ENCODE measurements at regions not wholly inside any gene's neighbourhood (a gene's known extent, or its start where the extent isn't known, plus 50 kb on each side); places are given as distances from the start of the nearest gene placed in this dataset.

DNA sequence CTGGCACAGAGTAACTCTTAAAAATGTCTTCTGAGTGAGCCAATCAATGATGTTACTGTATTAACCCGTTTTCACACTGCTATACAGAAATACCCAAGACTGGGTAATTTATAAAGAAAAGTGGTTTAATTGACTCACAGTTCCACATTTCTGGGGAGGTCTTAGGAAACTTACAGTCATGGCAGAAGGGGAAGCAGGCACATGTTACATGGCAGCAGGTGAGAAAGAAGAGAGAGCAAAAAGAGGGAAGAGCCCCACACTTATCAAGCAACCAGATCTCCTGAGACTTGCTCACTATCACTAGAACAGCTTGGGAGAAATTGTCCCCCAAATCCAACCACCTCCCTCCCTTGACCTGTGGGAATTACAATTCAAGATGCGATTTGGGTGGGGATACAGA, 97.6 kb upstream of the MIR17HG start:
- TF ChIP-seq GATA2 (IDR thresholded peaks at IDR 0.05; ENCODE audit: low read depth, low read length): no peak
- no peak for TF ChIP-seq GATA3 (IDR thresholded peaks at IDR 0.05; ENCODE audit: low read depth, low read length)

- TF ChIP-seq GATA2 (IDR thresholded peaks at IDR 0.05; ENCODE audit: low read depth, low read length) (no peak), GATA3 (IDR thresholded peaks at IDR 0.05; ENCODE audit: low read depth, low read length) (no peak)
These were observed 83.0 kb upstream of the MIR17HG start for GRCh38 chr13:91264484-91264883.

- TF ChIP-seq GATA2 (IDR thresholded peaks at IDR 0.05; ENCODE audit: low read depth, low read length) (no peak), GATA3 (IDR thresholded peaks at IDR 0.05; ENCODE audit: low read depth, low read length) (no peak)
These were observed 78.2 kb upstream of the MIR17HG start for GRCh38 chr13:91269237-91269636.

GRCh38 chr13:91270031-91270430, 77.5 kb upstream of the MIR17HG start:
- TF ChIP-seq GATA2 (IDR thresholded peaks at IDR 0.05; ENCODE audit: low read depth, low read length) (no peak), GATA3 (IDR thresholded peaks at IDR 0.05; ENCODE audit: low read depth, low read length) (no peak)

DNA sequence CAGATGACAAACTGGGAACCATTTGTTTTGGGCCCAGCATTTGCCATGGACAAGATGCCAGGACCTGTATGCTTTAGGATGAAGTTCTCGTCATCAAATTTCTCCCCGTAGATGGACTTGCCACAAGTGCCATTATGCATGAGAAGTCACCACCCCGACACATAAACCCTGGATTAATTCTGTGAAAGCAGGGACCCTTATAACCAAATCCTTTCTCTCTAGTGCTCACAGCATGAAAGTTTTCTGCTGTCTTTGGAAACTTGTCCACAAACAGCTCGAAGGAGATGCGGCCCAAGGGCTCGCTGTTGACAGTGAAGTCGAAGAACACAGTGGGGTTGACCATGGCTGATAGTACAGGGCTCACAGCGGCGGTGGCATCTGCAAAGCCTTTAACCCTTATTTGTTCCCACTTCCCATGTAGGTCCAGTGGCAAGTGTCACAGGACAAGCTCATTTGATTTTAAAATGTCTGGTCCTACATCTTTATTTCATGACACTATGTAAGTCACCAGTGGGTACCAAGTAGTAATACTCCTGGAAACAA, 75.2 kb upstream of the MIR17HG start:
- TF ChIP-seq GATA3 (IDR thresholded peaks at IDR 0.05; ENCODE audit: low read depth, low read length): no peak
- TF ChIP-seq GATA2 (IDR thresholded peaks at IDR 0.05; ENCODE audit: low read depth, low read length): no peak

DNA sequence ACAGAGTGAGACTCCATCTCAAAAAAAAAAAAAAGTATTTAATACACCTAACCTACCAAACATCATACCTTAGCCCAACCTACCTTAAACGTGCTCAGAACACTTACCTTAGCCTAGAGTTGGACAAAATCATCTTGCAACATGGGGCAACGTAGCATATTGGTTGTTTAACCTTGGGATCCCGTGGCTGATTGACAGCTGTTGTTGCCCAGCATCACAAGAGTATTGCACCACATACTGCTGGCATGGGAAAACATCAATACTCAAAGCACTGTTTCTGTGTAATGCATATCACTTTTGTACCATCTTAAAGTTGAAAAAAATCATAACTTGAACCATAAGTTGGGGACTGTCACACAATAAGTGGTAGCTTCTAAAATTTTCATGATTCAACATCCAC, 73.8 kb upstream of the MIR17HG start:
- no peak for TF ChIP-seq GATA2 (IDR thresholded peaks at IDR 0.05; ENCODE audit: low read depth, low read length)
- TF ChIP-seq GATA3 (IDR thresholded peaks at IDR 0.05; ENCODE audit: low read depth, low read length): no peak

DNA sequence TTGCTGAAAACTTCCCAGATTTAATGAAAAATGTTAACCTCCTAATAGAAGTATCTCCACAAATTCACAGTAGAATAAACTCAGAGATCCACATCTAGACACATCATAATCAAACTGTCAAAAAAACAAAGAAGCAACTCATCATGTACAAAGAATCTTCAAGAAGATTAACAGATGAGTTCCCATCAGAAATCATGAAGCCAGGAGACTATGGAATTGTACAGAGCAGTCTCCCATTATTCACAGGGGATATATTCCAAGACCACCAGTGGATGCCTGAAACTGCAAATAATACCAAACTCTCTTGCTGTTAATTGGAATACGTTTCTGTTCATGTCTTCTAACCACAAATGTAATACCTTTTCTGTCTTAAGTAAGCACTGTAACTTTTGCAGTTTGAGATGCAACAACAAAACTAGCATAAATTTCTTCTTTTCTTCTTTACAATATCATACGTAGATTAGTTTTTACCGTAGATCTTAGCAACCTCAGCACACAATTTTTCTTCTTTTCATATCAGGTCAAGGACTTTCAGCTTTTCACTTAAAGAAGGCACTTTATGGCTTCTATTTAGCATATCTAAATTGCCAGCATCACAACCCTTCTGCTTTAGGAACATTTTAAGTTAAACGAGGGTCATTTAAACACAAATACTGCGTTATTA, 70.3 kb upstream of the MIR17HG start:
- TF ChIP-seq GATA3 (IDR thresholded peaks at IDR 0.05; ENCODE audit: low read depth, low read length): no peak
- no peak for TF ChIP-seq GATA2 (IDR thresholded peaks at IDR 0.05; ENCODE audit: low read depth, low read length)

DNA sequence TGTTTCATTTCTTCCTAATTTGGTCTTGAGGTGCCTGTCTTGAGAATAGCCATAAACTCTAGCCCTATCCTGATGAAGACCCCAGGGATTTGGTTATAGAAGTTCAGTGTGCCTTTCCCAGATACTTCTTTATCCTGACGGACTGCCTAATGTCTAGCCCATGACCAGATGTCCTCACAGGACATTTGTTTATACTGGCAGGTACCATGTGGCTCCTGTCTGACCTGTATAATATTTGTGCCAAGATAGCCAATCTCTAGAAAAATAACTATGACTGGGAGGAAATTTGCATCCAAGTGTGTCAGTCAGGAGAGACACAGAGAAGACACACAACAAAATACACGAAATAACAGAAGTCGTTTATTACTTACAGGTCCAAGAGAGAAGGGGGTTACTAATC, 69.2 kb upstream of the MIR17HG start:
- TF ChIP-seq GATA3 (IDR thresholded peaks at IDR 0.05; ENCODE audit: low read depth, low read length) (no peak), GATA2 (IDR thresholded peaks at IDR 0.05; ENCODE audit: low read depth, low read length) (no peak)

DNA sequence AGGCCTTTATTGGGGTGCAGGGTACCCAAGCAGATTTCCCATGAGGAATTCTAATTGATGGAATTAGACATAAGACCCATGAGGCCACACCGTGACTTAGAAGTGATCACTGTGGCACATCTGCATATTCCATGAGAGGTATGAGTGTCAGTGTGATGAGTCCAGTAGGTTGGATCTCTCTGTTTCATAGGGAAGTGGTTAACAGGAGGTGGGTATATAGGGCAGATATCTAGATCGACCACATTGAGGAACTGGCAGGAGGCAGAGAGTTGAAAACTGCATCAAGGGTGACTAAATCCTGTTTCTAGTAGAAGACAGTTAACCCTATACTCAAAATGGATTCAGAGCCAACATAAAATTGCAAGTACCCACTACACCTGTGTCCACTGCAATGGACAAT, 68.6 kb upstream of the MIR17HG start:
- TF ChIP-seq GATA3 (IDR thresholded peaks at IDR 0.05; ENCODE audit: low read depth, low read length) (no peak), GATA2 (IDR thresholded peaks at IDR 0.05; ENCODE audit: low read depth, low read length) (no peak)

DNA sequence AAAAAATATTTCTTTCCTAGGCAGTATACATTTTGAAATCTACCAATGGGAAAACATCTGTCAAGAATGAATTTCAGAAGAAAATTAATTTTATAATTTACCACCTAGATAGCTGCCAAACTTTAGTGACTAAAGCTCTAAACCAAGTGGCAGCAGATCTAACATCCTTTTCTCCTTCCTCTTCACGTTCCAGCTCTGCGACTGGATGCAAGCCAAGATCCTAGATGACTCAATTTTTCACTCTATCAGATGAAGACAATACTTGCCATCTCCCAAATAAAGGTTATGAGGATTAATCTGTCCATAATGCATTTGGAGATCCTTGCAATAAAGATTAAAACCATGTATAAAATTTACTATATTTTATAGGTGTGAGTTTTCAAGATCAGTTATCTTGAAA, 66.7 kb upstream of the MIR17HG start:
- TF ChIP-seq GATA3 (IDR thresholded peaks at IDR 0.05; ENCODE audit: low read depth, low read length) (no peak), GATA2 (IDR thresholded peaks at IDR 0.05; ENCODE audit: low read depth, low read length) (no peak)

GRCh38 chr13:91284335-91284734, 63.2 kb upstream of the MIR17HG start:
- TF ChIP-seq GATA3 (IDR thresholded peaks at IDR 0.05; ENCODE audit: low read depth, low read length): no peak
- TF ChIP-seq GATA2 (IDR thresholded peaks at IDR 0.05; ENCODE audit: low read depth, low read length): no peak

GRCh38 chr13:91286317-91286716, 61.2 kb upstream of the MIR17HG start:
- TF ChIP-seq GATA3 (IDR thresholded peaks at IDR 0.05; ENCODE audit: low read depth, low read length) (no peak), GATA2 (IDR thresholded peaks at IDR 0.05; ENCODE audit: low read depth, low read length) (no peak)

DNA sequence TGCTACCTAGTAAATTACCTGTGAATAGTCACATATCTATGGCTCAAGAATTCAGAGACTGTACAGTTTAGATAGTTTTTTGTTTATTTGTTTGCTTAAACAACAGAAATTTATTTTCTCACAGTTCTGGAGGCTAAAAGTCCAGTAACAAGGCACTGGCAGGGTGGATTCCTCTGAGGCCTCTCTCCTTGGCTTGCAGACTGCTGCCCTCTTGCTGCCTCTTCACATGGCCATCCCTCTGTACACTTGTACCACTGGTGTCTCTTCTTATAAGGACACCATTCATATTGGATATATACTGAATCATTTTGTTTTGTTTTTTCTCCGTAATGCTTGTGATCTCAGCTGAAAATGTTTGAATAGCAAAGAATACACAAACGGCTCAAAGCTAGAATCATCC, 56.4 kb upstream of the MIR17HG start:
- TF ChIP-seq GATA2 (IDR thresholded peaks at IDR 0.05; ENCODE audit: low read depth, low read length): no peak
- TF ChIP-seq GATA3 (IDR thresholded peaks at IDR 0.05; ENCODE audit: low read depth, low read length): no peak

GRCh38 chr13:91292630-91293221, 54.8 kb upstream of the MIR17HG start:
- TF ChIP-seq GATA2 (IDR thresholded peaks at IDR 0.05; ENCODE audit: low read depth, low read length) (no peak), GATA3 (IDR thresholded peaks at IDR 0.05; ENCODE audit: low read depth, low read length) (no peak)

DNA sequence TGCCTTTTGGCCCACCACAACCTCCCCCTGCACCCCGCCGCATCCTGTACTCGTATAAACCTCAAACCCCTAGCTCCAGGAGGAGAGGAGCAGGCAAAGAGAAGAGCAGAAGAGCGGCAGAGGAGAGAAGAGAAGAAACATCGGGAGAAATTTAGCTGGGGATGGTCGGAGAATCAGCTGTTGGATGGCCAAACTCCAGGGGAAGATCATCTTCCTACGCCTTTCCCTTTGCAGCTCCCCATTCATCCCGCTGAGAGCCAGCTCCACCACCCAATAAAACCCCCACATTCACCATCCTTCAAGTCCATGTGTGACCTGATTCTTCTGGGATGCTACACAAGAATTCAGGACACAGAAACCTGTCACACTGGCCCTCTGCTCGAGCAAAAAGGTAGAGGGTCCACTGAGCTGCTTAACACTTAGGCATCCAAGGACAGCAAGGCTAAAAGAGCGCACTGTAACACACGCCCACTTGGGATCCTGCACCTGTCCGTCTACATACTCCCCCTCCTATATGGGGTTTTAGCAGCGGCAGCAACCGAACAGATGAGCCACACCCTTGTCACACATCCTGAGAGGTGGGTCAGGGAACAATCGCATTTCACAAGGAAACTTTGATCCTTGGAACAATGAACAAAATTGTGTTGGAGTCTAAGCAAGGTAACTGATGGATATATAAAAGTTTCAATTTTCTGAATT, 51.6 kb upstream of the MIR17HG start:
- TF ChIP-seq GATA3 (IDR thresholded peaks at IDR 0.05; ENCODE audit: low read depth, low read length) (no peak), GATA2 (IDR thresholded peaks at IDR 0.05; ENCODE audit: low read depth, low read length) (no peak)

All from SH-SY5Y (cell line).